Body of pancreas (tissue), 4 donors: ENCODE measurements at regions not wholly inside any gene's neighbourhood (a gene's known extent, or its start where the extent isn't known, plus 50 kb on each side); places are given as distances from the start of the nearest gene placed in this dataset.

Source experiments
- CTCF ChIP-seq, 7 experiments: fragments of 450-650 bp in 4 of 7; fragments of 200-600 bp in 3 of 7; sonication (generic) in 3 of 7; IDR thresholded peaks; one replicate each; pipeline ENCODE4 v1.5.1; 2016 to 2019; ENCODE audit warnings: antibody characterized with exemption in 7 of 7
- POLR2A ChIP-seq, 3 donors: fragments of 450-650 bp; IDR thresholded peaks; one replicate each; pipeline ENCODE4 v1.6.1; 2016; ENCODE audit warnings: antibody characterized with exemption in 3 of 3, mild to moderate bottlenecking in 2 of 3

- TF ChIP-seq CTCF (IDR thresholded peaks at IDR 0.05) = no peak
- no peak for TF ChIP-seq POLR2A (IDR thresholded peaks at IDR 0.05)
These were observed 124.9 kb upstream of the TPK1 start for GRCh38 chr7:144960763-144961162.
